Daoy (cell line): ENCODE measurements at regions not wholly inside any gene's neighbourhood (a gene's known extent, or its start where the extent isn't known, plus 50 kb on each side); places are given as distances from the start of the nearest gene placed in this dataset.
A peak's percentile ranks its signal among the peaks of the same experiment; 100 is the strongest.
"Not testable (repeated sequence)": the region's sequence is repeated elsewhere in the genome, so short reads cannot be mapped to it uniquely, and the experiment has no call there.

Experiments used
- DNase-seq: peaks from one replicate; pipeline ENCODE4 v3.0.0-alpha.2; 2015; ENCODE audit warnings: low read depth

- no peak for DNase-seq
These were observed 1291.6 kb upstream of the GYPC start for GRCh38 chr2:125364192-125364983.

- DNase-seq, result no peak
These were observed 1291.0 kb upstream of the GYPC start for GRCh38 chr2:125364984-125365265.

GRCh38 chr2:125371867-125372266 is 1284.1 kb upstream of the GYPC start:
- no peak for DNase-seq

GRCh38 chr2:125373293-125373692 is 1282.7 kb upstream of the GYPC start:
- DNase-seq, result no peak

GRCh38 chr2:125386074-125386473 is 1269.9 kb upstream of the GYPC start:
- no peak for DNase-seq

- no peak for DNase-seq
These were observed 1258.3 kb upstream of the GYPC start for GRCh38 chr2:125397535-125398251.

GRCh38 chr2:125398738-125399524 is 1257.0 kb upstream of the GYPC start:
- no peak for DNase-seq

- peak; percentile 37 for DNase-seq
These were observed 1250.1 kb upstream of the GYPC start for GRCh38 chr2:125405816-125406215.

- DNase-seq, result no peak
These were observed 1247.0 kb upstream of the GYPC start for GRCh38 chr2:125408874-125409538.

GRCh38 chr2:125418483-125418882 is 1237.5 kb upstream of the GYPC start:
- DNase-seq, result no peak

GRCh38 chr2:125422198-125422770 is 1233.7 kb upstream of the GYPC start:
- not testable (repeated sequence) for DNase-seq

GRCh38 chr2:125424266-125424785 is 1231.6 kb upstream of the GYPC start:
- DNase-seq, result no peak

- DNase-seq, result no peak
These were observed 1228.1 kb upstream of the GYPC start for GRCh38 chr2:125427721-125428315.

GRCh38 chr2:125444106-125444505 is 1211.9 kb upstream of the GYPC start:
- no peak for DNase-seq

GRCh38 chr2:125445495-125445894 is 1210.5 kb upstream of the GYPC start:
- no peak for DNase-seq

GRCh38 chr2:125450092-125450491 is 1205.9 kb upstream of the GYPC start:
- no peak for DNase-seq

GRCh38 chr2:125455110-125455509 is 1200.8 kb upstream of the GYPC start:
- no peak for DNase-seq

GRCh38 chr2:125456693-125457363 is 1199.1 kb upstream of the GYPC start:
- no peak for DNase-seq

GRCh38 chr2:125471963-125472362 is 1184.0 kb upstream of the GYPC start:
- DNase-seq, result no peak

- no peak for DNase-seq
These were observed 1176.8 kb upstream of the GYPC start for GRCh38 chr2:125479143-125479636.
